SK-N-SH (cell line): ENCODE measurements at regions not wholly inside any gene's neighbourhood (a gene's known extent, or its start where the extent isn't known, plus 50 kb on each side); places are given as distances from the start of the nearest gene placed in this dataset.

Experiments
- CTCF ChIA-PET: fragments of 300-600, 350-600 bp; formaldehyde crosslinking; extraction: SDS; loops from one replicate; lab custom pipeline; 2021; lab: Yijun Ruan, JAX
- POLR2A ChIA-PET: fragments of 350-600 bp; sonication (Branson Sonifier 250); formaldehyde crosslinking; extraction: SDS; loops from one replicate; lab custom pipeline; 2020; ENCODE audit warnings: antibody characterized with exemption, inconsistent platforms; lab: Yijun Ruan, JAX
- DNase-seq: peaks from one replicate; pipeline ENCODE4 v3.0.0; 2012
- H2AFZ ChIP-seq: fragments of 200-600 bp; sonication (generic); 2 replicates; pipeline ENCODE4 v1.8.1; 2016; ENCODE audit warnings: antibody characterized with exemption, mild to moderate bottlenecking, low read depth
- H3F3A ChIP-seq: fragments of 200-600 bp; sonication (generic); replicated peaks from 2 replicates; pipeline ENCODE3; 2016; ENCODE audit warnings: antibody characterized with exemption, mild to moderate bottlenecking; ENCODE audit not compliant: insufficient read depth
- H3K27ac ChIP-seq, 2 experiments: fragments of 200-500 bp in 1 of 2; fragments of 200-600 bp in 1 of 2; sonication (Bioruptor generic) in 1 of 2; sonication (generic), shearing (Covaris generic) in 1 of 2; 2 replicates each; pipeline versions ENCODE4 v1.5.1 to v1.6.1; 2014 to 2016; ENCODE audit warnings: low read depth in 2 of 2, inconsistent platforms in 1 of 2, low read length in 1 of 2, mild to moderate bottlenecking in 1 of 2, mixed read lengths in 1 of 2
- H3K27me3 ChIP-seq: fragments of 200-600 bp; sonication (generic), shearing (Covaris generic); 2 replicates; pipeline ENCODE4 v1.6.1; 2016; ENCODE audit warnings: mixed run types; ENCODE audit not compliant: insufficient read depth
- H3K36me3 ChIP-seq, 2 experiments: fragments of 200-500 bp in 1 of 2; fragments of 200-600 bp in 1 of 2; sonication (Bioruptor generic) in 1 of 2; sonication (generic) in 1 of 2; replicated peaks in 1 of 2; 2 replicates each; pipeline versions ENCODE3 to v1.5.1; 2014 to 2016; ENCODE audit warnings: low read length in 1 of 2, mild to moderate bottlenecking in 1 of 2; ENCODE audit not compliant: insufficient read depth in 2 of 2, control insufficient read depth in 1 of 2
- H3K4me1 ChIP-seq, 2 experiments: fragments of 200-500 bp in 1 of 2; fragments of 200-600 bp in 1 of 2; sonication (Bioruptor generic) in 1 of 2; sonication (generic), shearing (Covaris generic) in 1 of 2; 2 replicates each; pipeline versions ENCODE4 v1.5.1 to v1.6.1; 2014 to 2016; ENCODE audit warnings: low read depth in 1 of 2, low read length in 1 of 2, mixed run types in 1 of 2; ENCODE audit not compliant: insufficient read depth in 2 of 2, control insufficient read depth in 1 of 2
- H3K4me2 ChIP-seq: fragments of 200-600 bp; sonication (generic), shearing (Covaris generic); 2 replicates; pipeline ENCODE4 v1.6.1; 2017; ENCODE audit warnings: mixed run types
- H3K4me3 ChIP-seq, 2 experiments: fragments of 200-500 bp in 1 of 2; fragments of 200-600 bp in 1 of 2; sonication (Bioruptor generic) in 1 of 2; sonication (generic), shearing (Covaris generic) in 1 of 2; 2 replicates each; pipeline versions ENCODE4 v1.5.1 to v1.8.1; 2014 to 2016; ENCODE audit warnings: low read depth in 2 of 2, inconsistent platforms in 1 of 2, low read length in 1 of 2, mild to moderate bottlenecking in 1 of 2, mixed read lengths in 1 of 2, moderate library complexity in 1 of 2
- H3K79me2 ChIP-seq: fragments of 200-600 bp; sonication (generic); 2 replicates; pipeline ENCODE4 v1.8.1; 2017; ENCODE audit warnings: mild to moderate bottlenecking; ENCODE audit not compliant: insufficient read depth
- H3K9ac ChIP-seq: fragments of 200-600 bp; sonication (generic); 2 replicates; pipeline ENCODE4 v1.6.1; 2017; ENCODE audit warnings: mixed run types
- H3K9me2 ChIP-seq: fragments of 200-600 bp; sonication (generic); 2 replicates; pipeline ENCODE4 v1.6.1; 2017; ENCODE audit warnings: mixed run types
- H3K9me3 ChIP-seq: fragments of 200-600 bp; sonication (generic); 2 replicates; pipeline ENCODE4 v1.6.1; 2017; ENCODE audit warnings: mixed run types, mild to moderate bottlenecking, moderate library complexity
- H4K20me1 ChIP-seq: fragments of 200-600 bp; sonication (generic); 2 replicates; pipeline ENCODE4 v1.6.1; 2017; ENCODE audit warnings: mild to moderate bottlenecking, mixed run types; ENCODE audit not compliant: insufficient read depth
- CHD2 ChIP-seq: fragments of 150-350 bp; IDR thresholded peaks from 2 replicates; pipeline ENCODE4 v1.6.1; 2018; ENCODE audit warnings: low read length; ENCODE audit not compliant: partially characterized antibody
- CTCF ChIP-seq: fragments of 200-600 bp; sonication (generic); IDR thresholded peaks from 2 replicates; pipeline ENCODE4 v1.6.1; 2017; ENCODE audit warnings: antibody characterized with exemption, mild to moderate bottlenecking, moderate library complexity
- EZH2phosphoT487 ChIP-seq: fragments of 200-600 bp; sonication (generic); IDR thresholded peaks from 2 replicates; pipeline ENCODE4 v1.6.1; 2017; ENCODE audit warnings: low read depth, mixed run types, mild to moderate bottlenecking, antibody characterized with exemption, moderate library complexity, borderline replicate concordance
- FOSL2 ChIP-seq: IDR thresholded peaks from 2 replicates; pipeline ENCODE4 v1.4.0; 2012; ENCODE audit warnings: low read depth, mild to moderate bottlenecking, moderate library complexity, borderline replicate concordance
- GATA2 ChIP-seq: sonication (generic); formaldehyde crosslinking; IDR thresholded peaks from 2 replicates; pipeline ENCODE4 v1.5.0; 2020; ENCODE audit warnings: mild to moderate bottlenecking, missing genetic modification reagents
- MEF2A ChIP-seq: IDR thresholded peaks from 2 replicates; pipeline ENCODE4 v1.4.0; 2012; ENCODE audit warnings: low read depth, borderline replicate concordance
- MXI1 ChIP-seq: IDR thresholded peaks from 2 replicates; pipeline ENCODE4 v1.6.1; 2012; ENCODE audit warnings: mild to moderate bottlenecking, low read depth, low read length, improper control_type of control experiment
- NRF1 ChIP-seq: IDR thresholded peaks from 2 replicates; pipeline ENCODE4 v1.6.1; 2012; ENCODE audit warnings: low read depth, mild to moderate bottlenecking, low read length
- PBX3 ChIP-seq: IDR thresholded peaks from 2 replicates; pipeline ENCODE4; 2012
- POLR2AphosphoS5 ChIP-seq: IDR thresholded peaks from 2 replicates; pipeline ENCODE4 v1.6.1; 2012; ENCODE audit warnings: low read depth, low read length
- RAD21 ChIP-seq: IDR thresholded peaks from 2 replicates; pipeline ENCODE4 v1.6.1; 2012; ENCODE audit warnings: mild to moderate bottlenecking, low read length
- REST ChIP-seq: IDR thresholded peaks from 2 replicates; pipeline ENCODE4 v1.6.1; 2012; ENCODE audit warnings: mild to moderate bottlenecking, low read depth, low read length, moderate library complexity
- SIN3A ChIP-seq: IDR thresholded peaks from 2 replicates; pipeline ENCODE4 v1.6.1; 2012; ENCODE audit warnings: low read depth, mild to moderate bottlenecking, low read length, moderate library complexity, borderline replicate concordance
- SMC3 ChIP-seq: IDR thresholded peaks from 2 replicates; pipeline ENCODE4 v1.6.1; 2012; ENCODE audit warnings: low read depth, low read length, improper control_type of control experiment
- TAF1 ChIP-seq: IDR thresholded peaks from 2 replicates; pipeline ENCODE4 v1.6.1; 2012; ENCODE audit warnings: low read depth, mild to moderate bottlenecking, low read length, moderate library complexity, borderline replicate concordance
- TEAD4 ChIP-seq: IDR thresholded peaks from 2 replicates; pipeline ENCODE4 v1.4.0; 2012; ENCODE audit warnings: mild to moderate bottlenecking, borderline replicate concordance; ENCODE audit not compliant: insufficient read depth
- USF1 ChIP-seq: IDR thresholded peaks from 2 replicates; pipeline ENCODE4 v1.4.0; 2012; ENCODE audit warnings: low read depth, borderline replicate concordance
- USF2 ChIP-seq: fragments of 150-350 bp; IDR thresholded peaks from 2 replicates; pipeline ENCODE4 v1.6.1; 2017; ENCODE audit warnings: antibody characterized with exemption, low read length, low read depth, borderline replicate concordance
- WGBS: methylation state at CpG from one replicate; pipeline ENCODE4 v1.1.6; 2017; ENCODE audit warnings: low lambda C conversion rate; 5-methylcytosine and 5-hydroxymethylcytosine counted together

DNA sequence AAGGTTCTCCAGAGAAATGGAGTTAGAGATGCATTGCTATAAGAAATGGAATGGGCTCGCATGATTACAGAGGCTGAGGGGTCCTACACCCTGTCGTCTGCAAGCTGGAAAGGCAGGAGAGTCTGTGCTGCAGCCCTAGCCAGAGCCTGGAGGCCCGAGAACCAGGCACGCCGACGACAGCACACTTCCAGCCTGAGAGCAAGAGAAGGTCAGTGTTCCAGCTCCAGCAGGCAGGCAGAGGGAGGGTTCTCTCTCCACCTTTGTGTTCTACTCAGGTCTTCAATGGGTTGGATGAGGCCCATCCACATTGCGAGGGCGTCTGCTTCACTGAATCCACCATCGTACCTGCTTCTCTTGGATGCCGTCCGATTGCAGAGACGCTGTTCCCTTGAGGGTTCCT, 177.6 kb upstream of the HDAC4 start:
- Histone ChIP-seq H3K27me3 (no peaks in the 10 kb centered on the region), H3K27ac (no peak overlapping the region), H4K20me1 (no peaks in the 10 kb centered on the region), H3K4me1 (peaks cover 0 to 17% of the 10 kb centered on the region in 2 experiments; a peak in 1 of 4 replicates), H2AFZ (no peak overlapping the region), H3K9ac (no peak overlapping the region), H3F3A (no peaks in the 10 kb centered on the region), H3K4me2 (no peak overlapping the region), H3K9me3 (no peaks in the 10 kb centered on the region), H3K4me3 (no peak overlapping the region), H3K79me2 (no peaks in the 10 kb centered on the region), H3K9me2 (no peaks in the 10 kb centered on the region), H3K36me3 (no peaks in the 10 kb centered on the region)
- WGBS: 63% methylated on average over 9 of the region's 12 CpGs
- DNase-seq: no peak
- ChIA-PET CTCF (no interaction called here), POLR2A (no interaction called here)
- TF ChIP-seq MXI1: no peak
- no peak for TF ChIP-seq REST
- TF ChIP-seq CTCF: no peak
- no peak for TF ChIP-seq SMC3
- no peak for TF ChIP-seq USF1
- no peak for TF ChIP-seq NRF1
- TF ChIP-seq EZH2phosphoT487: no peak
- no peak for TF ChIP-seq TEAD4
- TF ChIP-seq PBX3: no peak
- no peak for TF ChIP-seq POLR2AphosphoS5
- no peak for TF ChIP-seq CHD2
- TF ChIP-seq USF2: no peak
- no peak for TF ChIP-seq FOSL2
- no peak for TF ChIP-seq TAF1
- TF ChIP-seq GATA2 (CRISPR knock-in tag): no peak
- TF ChIP-seq MEF2A: no peak
- TF ChIP-seq RAD21: no peak
- TF ChIP-seq SIN3A: no peak
